ENCODE measurements at regions not wholly inside any gene's neighbourhood (a gene's known extent, or its start where the extent isn't known, plus 50 kb on each side); places are given as distances from the start of the nearest gene placed in this dataset.

DNA sequence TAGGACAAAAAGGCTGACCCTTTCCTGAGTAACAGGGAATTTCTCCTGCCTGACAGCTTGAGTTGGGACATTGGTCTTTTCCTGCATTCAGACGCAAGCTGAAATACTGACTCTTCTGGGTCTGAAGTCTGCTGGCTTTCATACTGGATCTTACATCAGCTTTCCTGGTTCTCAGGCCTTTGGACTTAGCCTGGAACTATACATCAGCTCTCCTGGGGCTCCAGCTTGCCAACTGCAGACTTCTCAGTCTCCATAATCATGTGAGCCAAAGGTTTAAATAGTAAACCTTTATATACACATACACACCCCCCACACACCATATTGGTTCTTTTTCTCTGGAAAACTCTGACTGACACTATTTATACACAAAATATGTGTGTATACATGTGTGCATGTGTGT is 59.0 kb upstream of the KCND3 start:
- no peaks in the 10 kb centered on the region for H3K36me3 ChIP-seq (ENCODE audit: insufficient read depth in 1 of 2, low read depth in 1 of 2)
- no peaks in the 10 kb centered on the region for H3K27me3 ChIP-seq (ENCODE audit: insufficient read depth in 3 of 3, low read length in 2 of 3)
- intact Hi-C loops (cut with DNase I), result no loop called here
- H3K9me3 ChIP-seq, result no peaks in the 10 kb centered on the region
- 72 to 79% (median 76%) methylated on average over 1 of the region's 1 CpG for WGBS, 3 donors
- H3K4me3 ChIP-seq, result no peak overlapping the region
- no peak overlapping the region for H3K27ac ChIP-seq
- no peaks in the 10 kb centered on the region for H3K4me1 ChIP-seq
- TF ChIP-seq CTCF (IDR thresholded peaks at IDR 0.05), result no peak
- ATAC-seq (no peak), DNase-seq (no peak)

DNA sequence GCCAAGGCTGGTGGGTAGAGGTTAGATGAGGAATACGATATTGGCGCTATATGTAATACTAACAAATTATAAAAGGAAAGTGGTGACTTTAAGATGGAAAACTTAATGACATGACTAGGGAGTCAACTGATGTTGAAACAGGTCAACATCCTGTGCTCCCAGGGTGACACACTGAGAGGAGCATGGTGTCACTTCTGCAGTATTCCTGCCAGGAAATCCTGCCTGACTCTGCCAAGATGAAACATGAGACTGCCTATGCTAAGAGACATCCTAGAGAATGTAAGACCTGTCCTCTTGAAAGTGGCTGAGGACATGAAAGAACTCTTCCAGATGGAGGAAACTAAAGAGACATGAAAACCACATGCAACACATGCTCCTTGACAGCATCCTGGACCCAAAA is 65.0 kb upstream of the KCND3 start:
- 89 to 93% (median 92%) methylated on average over 2 of the region's 2 CpGs for WGBS, 3 donors
- Histone ChIP-seq H3K36me3 (ENCODE audit: insufficient read depth in 1 of 2, low read depth in 1 of 2) (no peaks in the 10 kb centered on the region), H3K4me1 (no peaks in the 10 kb centered on the region), H3K27me3 (ENCODE audit: insufficient read depth in 3 of 3, low read length in 2 of 3) (no peaks in the 10 kb centered on the region), H3K9me3 (no peaks in the 10 kb centered on the region), H3K4me3 (no peak overlapping the region), H3K27ac (no peak overlapping the region)
- DNase-seq (no peak), ATAC-seq (peak; percentile 39 to 86 (median 75))
- no peak for TF ChIP-seq CTCF (IDR thresholded peaks at IDR 0.05)
- intact Hi-C loops (cut with DNase I), result no loop called here

GRCh38 chr1:112056354-112056753 is 66.9 kb upstream of the KCND3 start:
- WGBS, 3 donors, result 55 to 65% (median 56%) methylated on average over 5 of the region's 5 CpGs
- Histone ChIP-seq H3K4me1 (no peaks in the 10 kb centered on the region), H3K9me3 (no peaks in the 10 kb centered on the region), H3K36me3 (ENCODE audit: insufficient read depth in 1 of 2, low read depth in 1 of 2) (no peaks in the 10 kb centered on the region), H3K4me3 (no peak overlapping the region), H3K27me3 (ENCODE audit: insufficient read depth in 3 of 3, low read length in 2 of 3) (no peaks in the 10 kb centered on the region), H3K27ac (no peak overlapping the region)
- ATAC-seq (no peak), DNase-seq (no peak)
- intact Hi-C loops (cut with DNase I), result no loop called here
- TF ChIP-seq CTCF (IDR thresholded peaks at IDR 0.05), result no peak

DNA sequence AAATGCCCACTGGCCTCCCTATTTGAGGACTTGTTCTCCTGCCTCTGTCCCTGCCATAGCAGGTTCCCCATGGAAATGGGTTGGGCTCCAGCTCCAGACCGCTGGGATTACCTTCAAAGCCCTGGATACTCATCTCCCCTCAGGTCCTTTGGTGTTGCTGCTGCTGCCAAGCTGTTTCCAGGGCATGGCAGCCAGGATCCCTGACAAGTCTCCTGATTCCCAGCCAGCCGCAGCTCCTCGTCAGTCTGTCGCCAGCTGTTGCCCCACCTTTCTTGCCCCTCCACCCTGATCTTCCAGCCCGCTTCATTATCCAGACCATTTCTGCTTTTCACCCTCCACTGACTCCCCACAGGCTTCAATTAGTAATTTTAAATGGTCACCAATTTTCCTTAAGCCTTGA is 68.3 kb upstream of the KCND3 start:
- H3K27me3 ChIP-seq (ENCODE audit: insufficient read depth in 3 of 3, low read length in 2 of 3), result no peaks in the 10 kb centered on the region
- H3K27ac ChIP-seq, result no peak overlapping the region
- DNase-seq (no peak), ATAC-seq (no peak)
- TF ChIP-seq CTCF (IDR thresholded peaks at IDR 0.05), result no peak
- intact Hi-C loops (cut with DNase I), result no loop called here
- H3K4me1 ChIP-seq, result no peaks in the 10 kb centered on the region
- no peak overlapping the region for H3K4me3 ChIP-seq
- H3K9me3 ChIP-seq, result no peaks in the 10 kb centered on the region
- no peaks in the 10 kb centered on the region for H3K36me3 ChIP-seq (ENCODE audit: insufficient read depth in 1 of 2, low read depth in 1 of 2)
- 79 to 82% (median 81%) methylated on average over 5 of the region's 5 CpGs for WGBS, 3 donors

DNA sequence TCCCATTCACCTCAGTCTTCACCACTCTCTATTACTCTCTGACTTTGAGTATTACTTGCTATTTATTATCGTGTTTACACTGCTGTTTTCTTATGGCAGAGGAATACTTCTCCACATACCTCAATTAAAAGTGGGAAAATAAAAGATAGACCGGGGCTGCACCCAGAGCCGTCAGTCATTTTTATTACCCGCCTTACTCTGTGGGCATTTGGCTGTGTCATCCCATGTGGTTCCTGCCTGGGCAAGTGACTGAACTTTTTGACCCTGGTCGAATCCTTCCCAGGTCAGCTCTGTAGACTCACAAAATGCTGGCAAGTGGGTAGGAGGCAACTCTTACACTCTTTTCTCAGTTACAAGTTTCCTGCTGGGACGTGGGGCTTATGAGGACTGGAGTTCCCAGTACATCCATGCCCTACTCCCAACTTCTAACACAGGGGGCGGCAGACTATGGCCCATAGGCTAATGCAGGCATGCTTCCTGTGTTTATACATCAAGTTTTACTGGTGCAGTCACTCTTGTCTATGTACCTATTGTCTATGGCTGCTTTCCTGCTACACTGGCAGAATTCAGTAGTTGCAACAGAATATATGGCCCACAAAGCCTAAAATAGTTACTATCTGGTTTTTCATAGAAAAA is 69.5 kb upstream of the KCND3 start:
- H3K27ac ChIP-seq, result no peak overlapping the region

More for the DNA sequence above, 69.5 kb upstream of the KCND3 start:
- Histone ChIP-seq H3K4me1 (no peaks in the 10 kb centered on the region), H3K27me3 (ENCODE audit: insufficient read depth in 3 of 3, low read length in 2 of 3) (no peaks in the 10 kb centered on the region), H3K9me3 (no peaks in the 10 kb centered on the region), H3K4me3 (no peak overlapping the region), H3K36me3 (ENCODE audit: insufficient read depth in 1 of 2, low read depth in 1 of 2) (no peaks in the 10 kb centered on the region)
- no peak for ATAC-seq
- no peak for TF ChIP-seq CTCF (IDR thresholded peaks at IDR 0.05)
- intact Hi-C loops (cut with DNase I), result no loop called here
- 77 to 79% (median 78%) methylated on average over 7 of the region's 7 CpGs for WGBS, 3 donors
- no peak for DNase-seq
